ENCODE measurements at regions not wholly inside any gene's neighbourhood (a gene's known extent, or its start where the extent isn't known, plus 50 kb on each side); places are given as distances from the start of the nearest gene placed in this dataset.

DNA sequence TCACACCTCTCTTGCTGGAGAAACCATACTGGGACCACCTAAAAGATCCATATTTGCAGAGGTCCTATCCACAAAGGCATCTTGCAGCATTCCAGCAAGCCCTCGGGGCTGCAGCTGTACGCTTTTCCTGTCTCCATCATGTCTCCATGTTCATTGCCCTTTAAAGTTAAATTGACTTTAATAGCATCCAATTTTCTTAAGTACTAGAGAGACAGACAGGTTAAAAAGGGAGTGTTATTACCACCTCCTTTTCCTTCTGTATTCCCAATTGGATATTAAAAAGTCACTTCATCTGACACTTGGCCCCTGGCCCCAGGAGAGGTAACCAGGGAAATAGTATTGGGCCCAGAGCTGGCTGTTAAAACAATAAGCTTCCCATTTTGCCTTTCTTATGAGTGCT is 178.6 kb downstream of the UNC5CL start:
- Histone ChIP-seq H3K36me3 (replicated peaks in 1 of 2; ENCODE audit: control insufficient read depth in 2 of 2, insufficient read depth in 2 of 2, low read length in 2 of 2) (no peaks in the 10 kb centered on the region), H3K4me3 (ENCODE audit: low read length in 2 of 2) (no peak overlapping the region), H3K9ac (ENCODE audit: low read depth, low read length, poor library complexity) (no peak overlapping the region), H3K27me3 (ENCODE audit: control insufficient read depth in 3 of 3, insufficient read depth in 3 of 3, low read depth in 1 of 3, low read length in 3 of 3) (no peaks in the 10 kb centered on the region), H2BK12ac (ENCODE audit: low read length) (no peak overlapping the region), H3K79me1 (ENCODE audit: low read depth, low read length) (no peaks in the 10 kb centered on the region), H3K27ac (replicated peaks; ENCODE audit: low read length) (no peak overlapping the region), H2AK5ac (ENCODE audit: low read depth, low read length) (no peak overlapping the region), H3K4ac (ENCODE audit: low read length) (no peak overlapping the region), H4K8ac (ENCODE audit: low read depth, low read length) (no peak overlapping the region), H2BK5ac (ENCODE audit: low read length) (no peak overlapping the region), H3K14ac (ENCODE audit: low read length) (no peak overlapping the region), H3K4me1 (ENCODE audit: control insufficient read depth in 2 of 2, insufficient read depth in 1 of 2, low read depth in 1 of 2, low read length in 2 of 2) (no peaks in the 10 kb centered on the region), H3K18ac (ENCODE audit: low read length) (no peak overlapping the region), H2BK120ac (ENCODE audit: low read depth, low read length) (no peak overlapping the region), H3K4me2 (ENCODE audit: insufficient read depth, low read length, poor library complexity, severe bottlenecking) (no peak overlapping the region), H2AFZ (ENCODE audit: low read length) (no peak overlapping the region), H4K91ac (ENCODE audit: low read depth, low read length, poor library complexity) (no peak overlapping the region), H3K9me3 (replicated peaks in 1 of 2; ENCODE audit: control insufficient read depth in 2 of 2, insufficient read depth in 1 of 2, low read depth in 1 of 2, low read length in 2 of 2) (no peaks in the 10 kb centered on the region), H3K23ac (ENCODE audit: low read depth, low read length, poor library complexity) (no peak overlapping the region), H2BK15ac (ENCODE audit: low read length) (no peak overlapping the region)
- no peak for DNase-seq (ENCODE audit: low spot score)
- WGBS, 2 donors (ENCODE audit: extremely low coverage in 2 of 2, insufficient read length in 2 of 2, insufficient replicate concordance in 1 of 2) = no CpG with 5 or more reads among the region's 2 CpGs

DNA sequence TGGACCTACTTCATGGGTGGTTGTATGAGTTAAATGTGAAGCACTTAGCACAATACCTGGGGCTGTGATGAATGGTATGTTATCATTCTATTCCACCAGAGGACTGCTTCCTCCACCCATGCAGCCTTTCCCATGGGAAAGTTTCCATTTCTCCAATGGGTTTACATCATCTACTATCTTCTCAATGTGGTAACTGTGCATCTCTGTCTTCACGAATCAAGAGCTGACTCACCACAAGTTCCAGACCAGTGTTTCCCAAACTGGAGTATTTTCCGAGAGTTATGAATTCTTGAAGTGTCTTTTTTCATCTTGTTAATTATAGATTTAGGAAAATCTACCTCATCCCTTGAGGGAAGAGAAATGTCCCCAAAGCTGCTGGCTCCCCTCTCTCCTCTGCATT is 182.8 kb downstream of the UNC5CL start:
- no peak for DNase-seq (ENCODE audit: low spot score)
- H3K9ac ChIP-seq (ENCODE audit: low read depth, low read length, poor library complexity) = no peak overlapping the region
- no peak overlapping the region for H3K23ac ChIP-seq (ENCODE audit: low read depth, low read length, poor library complexity)
- H2BK5ac ChIP-seq (ENCODE audit: low read length) = no peak overlapping the region
- H2BK12ac ChIP-seq (ENCODE audit: low read length) = no peak overlapping the region
- no peak overlapping the region for H2BK15ac ChIP-seq (ENCODE audit: low read length)
- H3K14ac ChIP-seq (ENCODE audit: low read length) = no peak overlapping the region
- no CpG with 5 or more reads among the region's 2 CpGs for WGBS, 2 donors (ENCODE audit: extremely low coverage in 2 of 2, insufficient read length in 2 of 2, insufficient replicate concordance in 1 of 2)
- no peaks in the 10 kb centered on the region for H3K79me1 ChIP-seq (ENCODE audit: low read depth, low read length)
- H3K27me3 ChIP-seq (ENCODE audit: control insufficient read depth in 3 of 3, insufficient read depth in 3 of 3, low read depth in 1 of 3, low read length in 3 of 3) = no peaks in the 10 kb centered on the region
- H2BK120ac ChIP-seq (ENCODE audit: low read depth, low read length) = no peak overlapping the region
- H4K8ac ChIP-seq (ENCODE audit: low read depth, low read length) = no peak overlapping the region
- H3K4ac ChIP-seq (ENCODE audit: low read length) = no peak overlapping the region
- no peak overlapping the region for H4K91ac ChIP-seq (ENCODE audit: low read depth, low read length, poor library complexity)
- no peak overlapping the region for H3K18ac ChIP-seq (ENCODE audit: low read length)
- H2AK5ac ChIP-seq (ENCODE audit: low read depth, low read length) = no peak overlapping the region
- no peaks in the 10 kb centered on the region for H3K36me3 ChIP-seq (replicated peaks in 1 of 2; ENCODE audit: control insufficient read depth in 2 of 2, insufficient read depth in 2 of 2, low read length in 2 of 2)
- no peak overlapping the region for H3K4me3 ChIP-seq (ENCODE audit: low read length in 2 of 2)
- H3K9me3 ChIP-seq (replicated peaks in 1 of 2; ENCODE audit: control insufficient read depth in 2 of 2, insufficient read depth in 1 of 2, low read depth in 1 of 2, low read length in 2 of 2) = no peaks in the 10 kb centered on the region
- H3K27ac ChIP-seq (replicated peaks; ENCODE audit: low read length) = no peak overlapping the region
- H3K4me1 ChIP-seq (ENCODE audit: control insufficient read depth in 2 of 2, insufficient read depth in 1 of 2, low read depth in 1 of 2, low read length in 2 of 2) = peaks cover 0 to 2% of the 10 kb centered on the region in 2 donors
- no peak overlapping the region for H3K4me2 ChIP-seq (ENCODE audit: insufficient read depth, low read length, poor library complexity, severe bottlenecking)
- no peak overlapping the region for H2AFZ ChIP-seq (ENCODE audit: low read length)

DNA sequence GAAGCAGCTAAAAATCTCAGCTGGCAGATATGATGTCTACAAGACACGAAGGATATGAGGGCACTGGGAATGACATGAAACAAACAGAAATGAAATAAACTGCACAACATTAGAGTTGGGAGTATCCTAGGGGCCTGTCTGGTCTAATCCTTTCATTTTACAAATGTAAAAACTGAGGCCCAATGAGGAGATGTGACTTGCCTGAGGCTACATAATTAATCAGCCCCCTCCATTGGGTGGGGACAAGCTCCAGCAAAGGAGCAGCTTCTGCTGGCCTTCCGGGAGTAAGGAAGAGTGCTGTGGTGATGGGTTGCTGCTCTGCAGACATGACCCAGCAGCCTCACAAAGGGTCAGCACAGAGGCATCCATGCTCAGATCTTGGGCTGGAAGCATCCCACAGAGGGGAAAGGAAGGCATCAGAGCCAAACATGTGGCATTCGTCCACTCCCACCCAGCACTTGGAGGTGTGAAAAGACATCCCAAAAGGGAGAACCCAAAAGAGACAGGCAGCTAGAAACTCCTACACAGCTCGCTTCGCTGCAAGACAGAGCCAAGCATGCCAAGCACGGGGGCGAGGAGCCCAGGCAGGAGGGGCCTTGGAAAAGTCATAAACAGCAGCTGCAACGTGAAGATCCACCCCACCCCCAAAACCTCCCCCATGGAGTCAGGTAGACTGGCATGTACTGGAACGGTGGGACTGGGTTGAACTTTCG is 183.7 kb downstream of the UNC5CL start:
- Histone ChIP-seq H4K91ac (ENCODE audit: low read depth, low read length, poor library complexity) (no peak overlapping the region), H2AK5ac (ENCODE audit: low read depth, low read length) (no peak overlapping the region), H2AFZ (ENCODE audit: low read length) (no peak overlapping the region), H3K9me3 (replicated peaks in 1 of 2; ENCODE audit: control insufficient read depth in 2 of 2, insufficient read depth in 1 of 2, low read depth in 1 of 2, low read length in 2 of 2) (no peaks in the 10 kb centered on the region), H3K79me1 (ENCODE audit: low read depth, low read length) (no peaks in the 10 kb centered on the region), H3K18ac (ENCODE audit: low read length) (no peak overlapping the region), H3K14ac (ENCODE audit: low read length) (no peak overlapping the region), H3K36me3 (replicated peaks in 1 of 2; ENCODE audit: control insufficient read depth in 2 of 2, insufficient read depth in 2 of 2, low read length in 2 of 2) (no peaks in the 10 kb centered on the region), H3K27me3 (ENCODE audit: control insufficient read depth in 3 of 3, insufficient read depth in 3 of 3, low read depth in 1 of 3, low read length in 3 of 3) (no peaks in the 10 kb centered on the region), H3K4me3 (ENCODE audit: low read length in 2 of 2) (no peak overlapping the region), H2BK12ac (ENCODE audit: low read length) (no peak overlapping the region), H3K9ac (ENCODE audit: low read depth, low read length, poor library complexity) (no peak overlapping the region), H4K8ac (ENCODE audit: low read depth, low read length) (no peak overlapping the region), H2BK5ac (ENCODE audit: low read length) (no peak overlapping the region), H2BK15ac (ENCODE audit: low read length) (no peak overlapping the region), H3K4me2 (ENCODE audit: insufficient read depth, low read length, poor library complexity, severe bottlenecking) (no peak overlapping the region), H3K27ac (replicated peaks; ENCODE audit: low read length) (no peak overlapping the region), H3K4me1 (ENCODE audit: control insufficient read depth in 2 of 2, insufficient read depth in 1 of 2, low read depth in 1 of 2, low read length in 2 of 2) (peaks cover 0 to 2% of the 10 kb centered on the region in 2 donors), H3K4ac (ENCODE audit: low read length) (no peak overlapping the region), H3K23ac (ENCODE audit: low read depth, low read length, poor library complexity) (no peak overlapping the region), H2BK120ac (ENCODE audit: low read depth, low read length) (no peak overlapping the region)
- no CpG with 5 or more reads among the region's 10 CpGs for WGBS, 2 donors (ENCODE audit: extremely low coverage in 2 of 2, insufficient read length in 2 of 2, insufficient replicate concordance in 1 of 2)
- DNase-seq (ENCODE audit: low spot score) = no peak

DNA sequence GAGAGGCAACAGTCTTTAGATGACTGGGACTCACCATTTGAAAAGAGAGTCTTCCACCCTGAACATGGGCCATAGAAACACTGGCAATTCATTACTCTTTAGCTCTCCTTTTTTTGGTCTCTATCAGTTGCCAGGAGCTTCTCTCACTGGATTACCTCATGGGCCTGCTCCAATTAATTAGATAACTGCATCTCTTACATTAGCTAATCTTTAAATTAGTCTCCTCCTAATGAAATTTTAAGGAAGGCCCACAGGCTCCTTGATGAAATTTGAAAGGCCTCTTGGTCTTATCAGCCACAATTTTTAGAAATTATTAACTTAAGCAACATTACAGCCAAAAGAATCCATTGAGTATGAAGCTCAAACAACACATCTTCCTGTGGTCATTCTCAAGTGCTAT is 184.4 kb downstream of the UNC5CL start:
- Histone ChIP-seq H2AK5ac (ENCODE audit: low read depth, low read length) (no peak overlapping the region), H3K36me3 (replicated peaks in 1 of 2; ENCODE audit: control insufficient read depth in 2 of 2, insufficient read depth in 2 of 2, low read length in 2 of 2) (no peaks in the 10 kb centered on the region), H3K79me1 (ENCODE audit: low read depth, low read length) (no peaks in the 10 kb centered on the region), H3K27me3 (ENCODE audit: control insufficient read depth in 3 of 3, insufficient read depth in 3 of 3, low read depth in 1 of 3, low read length in 3 of 3) (no peaks in the 10 kb centered on the region), H3K18ac (ENCODE audit: low read length) (no peak overlapping the region), H3K4me1 (ENCODE audit: control insufficient read depth in 2 of 2, insufficient read depth in 1 of 2, low read depth in 1 of 2, low read length in 2 of 2) (peaks cover 0 to 2% of the 10 kb centered on the region in 2 donors), H3K14ac (ENCODE audit: low read length) (no peak overlapping the region), H3K4me2 (ENCODE audit: insufficient read depth, low read length, poor library complexity, severe bottlenecking) (no peak overlapping the region), H4K8ac (ENCODE audit: low read depth, low read length) (no peak overlapping the region), H2BK120ac (ENCODE audit: low read depth, low read length) (no peak overlapping the region), H4K91ac (ENCODE audit: low read depth, low read length, poor library complexity) (no peak overlapping the region), H2BK15ac (ENCODE audit: low read length) (no peak overlapping the region), H3K23ac (ENCODE audit: low read depth, low read length, poor library complexity) (no peak overlapping the region), H2BK12ac (ENCODE audit: low read length) (no peak overlapping the region), H3K4ac (ENCODE audit: low read length) (no peak overlapping the region), H2BK5ac (ENCODE audit: low read length) (no peak overlapping the region), H3K4me3 (ENCODE audit: low read length in 2 of 2) (no peak overlapping the region), H3K27ac (replicated peaks; ENCODE audit: low read length) (no peak overlapping the region), H3K9ac (ENCODE audit: low read depth, low read length, poor library complexity) (no peak overlapping the region), H3K9me3 (replicated peaks in 1 of 2; ENCODE audit: control insufficient read depth in 2 of 2, insufficient read depth in 1 of 2, low read depth in 1 of 2, low read length in 2 of 2) (no peaks in the 10 kb centered on the region), H2AFZ (ENCODE audit: low read length) (no peak overlapping the region)
- no peak for DNase-seq (ENCODE audit: low spot score)
